Right renal cortex interstitium (tissue), 3 donors: ENCODE measurements at regions not wholly inside any gene's neighbourhood (a gene's known extent, or its start where the extent isn't known, plus 50 kb on each side); places are given as distances from the start of the nearest gene placed in this dataset.
"Not testable (repeated sequence)": the region's sequence is repeated elsewhere in the genome, so short reads cannot be mapped to it uniquely, and the experiment has no call there.

Experiments used
- DNase-seq, 3 donors: peaks; one replicate each; pipeline ENCODE4 v3.0.0-alpha.2; 2013; ENCODE audit warnings: low read depth in 3 of 3, low spot score in 2 of 3

DNA sequence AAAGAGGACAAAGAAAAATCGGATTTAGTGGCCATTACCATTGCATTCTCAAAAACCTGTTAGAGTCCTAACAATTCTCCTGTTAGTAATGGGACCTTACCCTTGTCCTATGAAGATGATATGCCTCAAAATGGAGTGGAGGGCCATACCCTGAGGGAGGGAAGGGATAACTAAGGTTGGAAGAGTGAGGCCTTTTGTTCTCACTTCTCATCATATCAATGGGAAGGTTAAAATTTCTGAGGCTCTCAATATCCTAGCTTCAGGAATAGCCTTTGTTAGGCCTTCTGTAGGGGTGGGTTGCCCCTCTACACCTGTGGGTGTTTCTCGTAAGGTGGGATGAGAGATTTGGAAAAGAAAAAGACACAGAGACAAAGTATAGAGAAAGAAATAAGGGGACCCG, 109.4 kb upstream of the SGIP1 start:
- DNase-seq: not testable (repeated sequence)

- DNase-seq: no peak
These were observed 107.6 kb upstream of the SGIP1 start for GRCh38 chr1:66426239-66426853.

DNA sequence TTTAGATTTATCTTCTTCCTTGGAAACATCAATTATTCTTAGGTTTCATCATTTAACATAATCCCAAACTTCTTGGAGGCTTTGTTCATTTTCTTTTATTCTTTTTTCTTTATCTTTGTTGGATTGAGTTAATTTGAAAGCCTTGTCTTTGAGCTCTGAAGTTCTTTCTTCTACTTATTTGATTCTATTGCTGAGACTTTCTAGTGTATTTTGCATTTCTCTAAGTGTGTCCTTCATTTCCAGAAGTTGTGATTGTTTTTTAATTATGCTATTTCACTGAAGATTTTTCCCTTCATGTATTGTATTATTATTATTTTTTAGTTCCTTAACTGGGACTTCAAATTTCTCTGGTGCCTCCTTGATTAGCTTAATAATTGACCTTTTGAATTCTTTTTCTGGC, 103.1 kb upstream of the SGIP1 start:
- not testable (repeated sequence) for DNase-seq

- DNase-seq: no peak
These were observed 102.0 kb upstream of the SGIP1 start for GRCh38 chr1:66431999-66432398.

GRCh38 chr1:66433611-66434010, 100.3 kb upstream of the SGIP1 start:
- no peak for DNase-seq

DNA sequence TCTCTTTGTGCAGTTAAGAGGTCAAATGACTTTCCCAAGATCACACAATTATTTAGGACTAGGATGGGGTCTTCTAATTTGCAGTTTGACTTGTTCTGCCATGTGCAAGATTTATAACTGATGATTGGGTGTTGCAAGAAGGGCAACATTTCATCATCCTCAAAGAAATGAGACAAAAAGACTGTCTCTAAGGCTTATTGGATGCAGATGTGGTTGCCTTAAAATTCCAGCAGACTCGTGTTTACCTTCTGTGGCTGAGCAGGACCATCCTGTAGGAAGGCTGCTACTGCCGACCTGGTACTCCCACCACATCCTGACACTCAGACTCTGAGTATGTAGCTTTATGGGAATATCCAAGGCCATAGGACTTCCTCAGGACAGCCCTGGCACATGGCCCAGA, 99.9 kb upstream of the SGIP1 start:
- no peak for DNase-seq

- DNase-seq: no peak
These were observed 98.4 kb upstream of the SGIP1 start for GRCh38 chr1:66435541-66435940.

GRCh38 chr1:66436378-66437135, 97.4 kb upstream of the SGIP1 start:
- no peak for DNase-seq

GRCh38 chr1:66437136-66437401, 96.9 kb upstream of the SGIP1 start:
- DNase-seq: no peak

- no peak for DNase-seq
These were observed 95.9 kb upstream of the SGIP1 start for GRCh38 chr1:66438062-66438461.

GRCh38 chr1:66438501-66438900, 95.5 kb upstream of the SGIP1 start:
- DNase-seq: no peak

DNA sequence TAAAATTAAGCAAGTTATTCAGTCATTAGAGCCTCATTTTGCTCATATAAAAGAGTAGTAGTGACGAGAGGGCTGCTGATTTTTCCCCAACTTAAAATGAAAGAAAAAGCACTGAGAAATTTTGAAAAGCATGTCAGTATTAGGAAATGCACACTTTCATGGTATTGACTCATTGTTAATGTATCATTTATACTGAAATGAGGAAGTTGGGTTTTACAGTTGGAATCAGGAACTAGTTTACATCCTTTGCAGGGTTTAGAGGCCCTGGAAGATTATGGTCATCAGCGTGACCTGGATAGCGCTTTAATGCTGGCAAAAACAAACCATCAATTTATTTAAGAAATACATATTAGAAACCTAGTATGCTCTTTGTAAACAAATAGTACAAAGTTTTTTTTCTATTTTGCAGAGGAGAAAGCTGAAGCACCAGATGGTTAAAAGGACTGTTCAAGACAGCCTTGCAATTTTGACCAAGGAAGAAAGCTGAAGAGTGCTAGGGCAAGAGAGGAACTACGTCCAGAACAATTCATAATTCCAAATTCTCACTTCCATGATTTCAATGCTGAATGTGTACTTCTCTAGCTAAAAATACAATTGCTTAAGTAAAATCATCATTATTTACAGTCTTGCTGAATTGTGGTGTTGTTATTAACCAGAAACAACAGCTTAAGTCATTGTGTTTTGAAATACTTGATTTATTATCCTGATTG, 94.8 kb upstream of the SGIP1 start:
- no peak for DNase-seq

- no peak for DNase-seq
These were observed 90.2 kb upstream of the SGIP1 start for GRCh38 chr1:66443793-66444192.

DNA sequence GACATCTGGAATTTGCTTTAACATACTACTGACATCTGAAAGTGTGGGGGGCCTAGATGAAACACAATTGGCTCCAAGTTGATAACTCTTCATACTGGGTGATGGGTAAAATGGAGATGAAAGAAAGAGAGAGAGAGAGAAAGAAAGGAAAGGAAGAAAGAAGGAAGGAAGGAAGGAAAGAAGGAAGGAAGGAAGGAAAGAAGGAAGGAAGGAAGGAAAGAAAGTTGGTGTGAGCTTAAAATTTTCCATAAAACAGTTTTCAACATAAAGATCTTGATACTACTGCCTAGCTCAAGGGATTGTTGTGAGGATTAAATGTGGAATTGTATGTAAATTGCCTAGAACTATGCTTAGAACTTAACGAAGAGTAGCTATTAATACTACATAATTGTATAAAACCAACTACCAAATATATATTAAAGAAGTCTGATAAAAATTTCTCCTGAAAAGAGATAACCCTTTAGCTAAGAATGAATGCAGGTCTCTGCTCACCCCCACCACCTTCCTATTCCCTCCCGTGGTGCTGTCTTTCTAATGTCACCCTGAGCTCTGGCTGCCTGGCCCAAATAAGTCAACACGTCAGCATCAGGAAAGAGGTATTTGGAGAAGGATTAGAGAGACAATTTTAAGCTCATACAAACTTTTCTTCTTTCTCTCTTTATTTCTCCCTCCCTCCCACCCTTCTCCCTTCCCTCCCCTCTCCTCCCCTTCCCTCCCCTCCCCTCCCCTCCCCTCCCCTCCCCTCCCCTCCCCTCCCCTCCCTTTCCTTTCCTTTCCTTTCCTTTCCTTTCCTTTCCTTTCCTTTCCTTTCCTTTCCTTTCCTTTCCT, 89.3 kb upstream of the SGIP1 start:
- no peak for DNase-seq

- DNase-seq: no peak
These were observed 88.3 kb upstream of the SGIP1 start for GRCh38 chr1:66445492-66446181.

DNA sequence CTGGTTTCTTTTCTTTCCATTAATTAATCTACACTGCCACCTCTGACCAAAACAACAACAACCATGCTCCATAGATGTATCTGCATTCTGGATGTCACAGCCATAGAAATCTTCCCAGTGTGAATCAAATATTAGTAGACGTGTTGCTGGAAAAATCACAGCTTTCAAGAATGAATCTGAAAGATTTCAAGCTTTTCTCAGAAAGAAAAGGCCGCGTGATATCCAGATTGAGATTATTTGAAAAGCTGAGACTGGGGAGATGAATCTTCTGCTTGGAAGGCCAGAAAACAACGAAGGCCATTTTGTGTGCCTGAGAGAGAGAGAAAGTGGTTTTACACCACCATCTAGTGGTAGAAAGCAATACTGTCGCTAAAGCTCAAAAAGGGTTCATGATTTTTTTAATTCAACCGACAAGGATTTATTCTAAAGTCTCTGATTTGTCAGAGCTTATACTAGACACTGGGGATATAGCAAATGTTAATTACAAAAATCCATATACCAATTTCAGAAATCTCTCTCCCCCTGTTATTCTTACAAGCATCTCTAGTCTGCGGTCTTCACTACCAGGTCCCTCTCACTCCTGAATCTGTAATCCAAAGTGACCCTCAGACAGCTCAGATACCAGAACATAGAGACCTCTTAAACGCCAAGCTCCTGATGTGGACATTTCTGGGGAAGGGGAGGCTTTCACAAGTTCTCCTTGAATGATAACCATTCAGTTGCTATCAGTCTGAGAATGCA, 87.5 kb upstream of the SGIP1 start:
- DNase-seq: peak; percentile 49 to 68 (median 57)

DNA sequence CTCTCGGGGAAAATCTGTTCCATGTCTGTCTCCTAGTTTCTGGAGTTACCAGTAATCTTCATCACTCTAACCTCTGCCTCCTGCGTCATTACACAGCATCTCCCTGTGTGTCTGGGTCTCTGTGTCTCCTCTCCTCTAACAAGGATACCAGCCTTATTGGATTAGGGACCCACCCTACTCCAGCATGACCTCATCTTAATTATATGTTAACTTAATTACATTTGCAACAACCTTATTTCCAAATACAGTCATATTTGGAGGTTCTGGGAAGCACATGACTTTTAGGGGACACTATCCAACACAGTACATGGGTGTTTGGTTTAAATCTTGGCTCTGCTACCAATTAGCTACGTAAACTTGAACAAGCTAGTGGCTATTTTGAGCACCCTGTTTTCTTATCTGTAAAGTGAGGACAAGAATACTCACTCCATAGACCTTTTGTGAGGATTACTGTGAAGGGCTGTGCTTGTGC, 83.9 kb upstream of the SGIP1 start:
- DNase-seq: no peak

GRCh38 chr1:66450847-66451246, 83.1 kb upstream of the SGIP1 start:
- DNase-seq: no peak

GRCh38 chr1:66452162-66452561, 81.8 kb upstream of the SGIP1 start:
- DNase-seq: no peak

DNA sequence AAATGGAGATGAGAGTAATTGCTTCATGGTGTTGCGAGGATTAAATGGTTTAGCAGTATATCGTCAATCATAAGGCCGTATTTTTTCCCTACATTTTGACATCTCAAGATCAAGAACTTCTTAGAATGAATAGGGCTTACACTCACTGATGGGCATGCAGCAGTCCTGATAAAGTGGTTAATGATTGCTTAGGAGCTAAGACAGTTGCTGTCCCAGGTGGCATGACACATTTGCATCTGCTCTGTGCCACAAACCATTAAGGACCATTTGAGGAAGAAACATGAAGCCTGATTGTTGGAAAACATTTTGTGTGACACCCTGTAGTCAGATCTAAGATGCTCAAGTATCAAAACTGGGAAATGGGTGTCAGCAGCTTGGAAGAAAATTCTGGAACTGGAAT, 81.0 kb upstream of the SGIP1 start:
- no peak for DNase-seq
